ENCODE measurements at regions not wholly inside any gene's neighbourhood (a gene's known extent, or its start where the extent isn't known, plus 50 kb on each side); places are given as distances from the start of the nearest gene placed in this dataset.

- TF ChIP-seq ZNF518A (tag by site-specific recombination; conservative IDR thresholded peaks at IDR 0.05; ENCODE audit: low read depth) = no peak
- TF ChIP-seq ZNF133 (tag by site-specific recombination; IDR thresholded peaks at IDR 0.05) = no peak
- no peak for TF ChIP-seq CTCF (tag by site-specific recombination; IDR thresholded peaks at IDR 0.05)
- no peak for TF ChIP-seq ZFP37 (tag by site-specific recombination; IDR thresholded peaks at IDR 0.05)
- no peak for TF ChIP-seq ZFP41 (tag by site-specific recombination; IDR thresholded peaks at IDR 0.05; ENCODE audit: borderline replicate concordance)
- no peak for TF ChIP-seq ZNF274 (IDR thresholded peaks at IDR 0.05; ENCODE audit: low read length)
- TF ChIP-seq ZNF274 (tag by site-specific recombination; IDR thresholded peaks at IDR 0.05; ENCODE audit: borderline replicate concordance) = no peak
These were observed 77.8 kb upstream of the SNX19 start for GRCh38 chr11:130994043-130994442.

Data from HEK293 (cell line).